HG03108 (cell line): ENCODE measurements at regions not wholly inside any gene's neighbourhood (a gene's known extent, or its start where the extent isn't known, plus 50 kb on each side); places are given as distances from the start of the nearest gene placed in this dataset.

Experiments
- ATAC-seq: cut with Tn5 transposase; IDR thresholded peaks from one replicate; pipeline ENCODE4 v1.9.1; 2021; ENCODE audit warnings: moderate library complexity; ENCODE audit not compliant: unreplicated experiment

DNA sequence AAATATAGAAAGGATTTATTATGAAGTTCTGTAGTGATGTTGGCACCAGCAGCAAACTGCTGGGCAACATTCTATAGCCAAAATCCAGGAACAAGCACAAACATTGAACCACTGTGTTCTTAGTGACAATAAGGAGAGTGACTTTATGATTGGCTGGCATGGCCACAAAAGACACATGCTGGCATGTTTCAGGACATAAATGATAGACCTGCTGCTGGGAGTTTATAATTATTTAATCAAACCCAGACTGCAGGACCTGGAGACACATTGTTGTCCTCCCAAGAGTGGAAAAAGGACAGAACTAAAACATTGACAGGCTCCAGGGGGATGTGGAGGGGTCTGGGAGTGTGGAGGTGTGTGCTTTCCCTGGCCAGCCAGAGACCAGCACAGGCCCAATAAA lies 255.3 kb upstream of the LRTM1 start:
- ATAC-seq: no peak

GRCh38 chr3:55180936-55181535 lies 253.2 kb upstream of the LRTM1 start:
- no peak for ATAC-seq

DNA sequence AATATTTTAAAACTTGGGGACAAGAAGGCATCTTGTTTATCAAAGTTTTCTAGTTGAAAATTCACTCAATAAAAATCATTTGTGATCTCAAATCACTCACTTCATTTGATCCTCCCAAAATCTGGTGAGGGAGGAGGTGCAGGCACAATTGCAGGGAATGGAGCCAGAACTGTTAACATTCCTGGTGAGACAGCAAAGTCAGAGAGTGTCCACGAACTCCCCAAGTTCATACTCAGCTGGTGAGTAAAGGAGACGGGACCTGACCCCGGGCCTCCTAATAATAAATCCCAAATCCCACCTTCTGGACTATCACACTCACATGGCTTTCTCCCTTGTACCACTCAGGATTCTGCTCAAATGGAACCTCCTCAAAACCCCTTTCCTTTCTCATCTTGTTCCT lies 252.3 kb upstream of the LRTM1 start:
- no peak for ATAC-seq

DNA sequence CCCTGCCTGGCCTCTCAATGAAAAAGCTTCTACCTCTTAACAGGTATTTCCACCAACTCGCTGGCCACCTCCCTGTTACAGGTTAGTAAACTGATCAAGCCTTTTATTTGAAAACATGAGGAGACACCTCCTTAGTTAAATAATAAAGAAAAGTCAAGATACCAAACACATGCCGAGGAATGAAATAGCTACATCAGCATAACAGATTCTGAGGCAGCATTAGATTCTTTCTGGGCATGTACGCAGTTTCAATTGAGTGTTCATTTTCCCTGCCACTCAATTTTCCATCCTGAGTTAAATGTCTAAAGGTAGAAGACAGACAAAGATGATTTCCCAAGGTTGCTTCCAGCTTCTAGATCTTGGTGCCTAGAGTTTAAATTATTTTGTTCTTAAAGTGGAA lies 250.5 kb upstream of the LRTM1 start:
- no peak for ATAC-seq

- ATAC-seq: no peak
Observed at GRCh38 chr3:55177749-55178148, 249.9 kb upstream of the LRTM1 start.

DNA sequence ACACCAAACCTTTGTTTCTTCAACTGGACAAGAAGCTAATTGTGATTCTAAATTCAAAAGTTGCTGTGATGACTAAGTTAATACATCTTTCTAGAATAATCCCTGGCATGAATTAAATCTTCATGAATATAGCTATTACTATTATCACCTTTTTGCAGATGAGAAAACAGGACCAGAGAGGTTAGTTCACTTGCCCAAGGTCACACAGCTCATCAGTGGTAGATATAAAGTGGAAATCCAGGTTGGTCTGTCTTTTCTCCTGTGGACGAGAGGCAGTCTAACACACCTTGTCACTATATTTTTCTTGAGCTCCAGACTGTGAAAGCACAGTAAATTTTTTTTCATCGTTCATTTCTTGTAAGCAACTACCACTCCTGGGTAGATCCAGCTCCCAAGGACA lies 247.6 kb upstream of the LRTM1 start:
- no peak for ATAC-seq

GRCh38 chr3:55174747-55175146 lies 246.9 kb upstream of the LRTM1 start:
- no peak for ATAC-seq

DNA sequence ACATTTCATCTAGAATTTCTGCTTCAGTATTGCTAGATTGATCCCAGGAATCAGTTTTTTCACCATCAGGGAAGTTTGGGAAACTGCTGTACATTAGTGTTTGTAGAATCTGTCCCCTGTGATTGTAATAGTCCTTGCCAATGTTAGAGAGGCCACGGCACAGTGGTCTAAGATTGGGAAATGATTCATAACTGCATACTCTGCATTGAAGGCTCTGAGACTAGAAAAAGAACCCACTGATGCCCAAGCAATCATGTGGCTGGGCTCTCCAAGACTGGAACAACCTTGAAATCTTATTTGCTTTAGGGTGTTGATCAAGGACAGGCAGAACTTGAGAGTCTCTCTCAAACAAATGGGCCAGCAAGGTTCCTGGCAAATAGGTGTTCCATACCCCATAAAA lies 245.6 kb upstream of the LRTM1 start:
- no peak for ATAC-seq

GRCh38 chr3:55172913-55173312 lies 245.1 kb upstream of the LRTM1 start:
- no peak for ATAC-seq

- no peak for ATAC-seq
Observed at GRCh38 chr3:55170444-55170843, 242.6 kb upstream of the LRTM1 start.

DNA sequence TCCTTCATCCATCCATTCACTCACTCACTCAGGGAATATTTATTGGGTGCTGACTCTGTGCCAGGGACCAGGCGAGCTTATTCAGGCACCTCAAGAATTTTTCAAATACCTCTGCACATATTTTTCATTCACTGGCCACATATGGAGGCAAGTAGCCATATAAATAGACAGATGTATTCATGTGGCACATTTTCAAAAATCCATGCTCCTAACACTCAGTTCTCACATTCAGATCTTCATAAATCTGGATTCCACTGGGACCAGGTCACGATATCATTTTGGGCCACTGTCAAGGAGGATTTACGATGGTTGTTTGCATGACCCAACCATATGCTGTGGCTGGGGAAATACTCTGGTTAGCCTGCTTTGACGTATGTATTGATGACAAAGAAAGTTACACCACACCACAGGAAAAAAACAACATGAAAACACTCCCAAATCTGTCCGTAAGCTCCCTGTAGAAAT lies 241.8 kb upstream of the LRTM1 start:
- no peak for ATAC-seq

GRCh38 chr3:55169161-55169560 lies 241.3 kb upstream of the LRTM1 start:
- ATAC-seq: no peak

DNA sequence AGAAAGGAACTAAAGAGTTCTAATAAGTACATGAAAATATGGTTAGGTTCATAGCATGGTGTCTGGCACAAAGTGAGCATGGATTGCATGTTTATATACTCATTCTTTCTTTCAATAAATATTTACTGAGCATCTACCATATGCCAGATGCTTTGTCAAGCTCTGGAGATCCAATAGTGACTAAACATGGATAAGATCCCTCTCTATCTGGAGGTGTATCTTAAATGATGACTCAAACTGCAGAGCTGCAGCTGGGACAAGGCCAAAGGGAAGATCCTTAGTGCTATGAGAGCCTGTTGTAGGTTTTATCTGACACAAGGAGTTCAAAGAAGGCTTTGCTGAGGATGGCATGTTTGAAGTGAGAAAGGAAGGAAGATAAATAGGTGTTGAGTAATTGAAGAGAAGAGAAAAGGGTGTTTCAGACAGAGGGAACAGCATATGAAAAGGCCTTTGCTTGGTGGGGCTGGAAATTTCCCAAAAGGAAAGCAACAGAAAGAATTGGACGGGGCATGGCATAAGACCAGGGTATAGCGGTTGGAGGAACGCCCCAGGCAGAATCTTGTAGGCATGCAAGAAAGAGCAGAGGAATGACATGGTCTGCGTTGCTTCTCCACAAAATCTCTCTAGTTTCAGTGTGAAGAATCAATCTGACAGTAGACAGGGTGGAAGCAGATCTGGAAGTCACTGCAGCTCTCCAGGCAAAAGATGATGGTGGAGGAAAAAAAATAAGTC lies 239.9 kb upstream of the LRTM1 start:
- ATAC-seq: no peak

GRCh38 chr3:55166576-55167555 lies 239.0 kb upstream of the LRTM1 start:
- no peak for ATAC-seq

- no peak for ATAC-seq
Observed at GRCh38 chr3:55165704-55166405, 238.0 kb upstream of the LRTM1 start.

DNA sequence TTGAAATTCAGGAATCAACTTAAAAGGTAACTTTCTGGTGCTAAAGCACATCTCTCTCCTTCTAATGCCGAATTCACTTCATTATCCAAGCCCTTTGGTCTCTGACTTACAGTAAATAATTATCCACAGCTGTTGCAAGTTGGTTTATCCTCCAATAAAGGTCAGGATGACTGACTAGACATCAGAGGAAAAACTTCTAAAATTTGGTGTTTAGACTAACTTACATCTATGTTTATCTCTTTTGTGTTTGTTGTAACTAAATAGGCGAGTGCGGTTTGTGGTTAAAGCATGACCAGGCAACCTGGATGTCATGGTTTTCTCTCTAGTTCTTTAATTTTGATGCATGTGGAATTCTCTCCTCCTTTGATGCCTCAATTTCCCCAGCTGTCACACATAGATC lies 237.4 kb upstream of the LRTM1 start:
- ATAC-seq: no peak

GRCh38 chr3:55164876-55165275 lies 237.0 kb upstream of the LRTM1 start:
- ATAC-seq: no peak

- ATAC-seq: no peak
Observed at GRCh38 chr3:55164191-55164590, 236.3 kb upstream of the LRTM1 start.

DNA sequence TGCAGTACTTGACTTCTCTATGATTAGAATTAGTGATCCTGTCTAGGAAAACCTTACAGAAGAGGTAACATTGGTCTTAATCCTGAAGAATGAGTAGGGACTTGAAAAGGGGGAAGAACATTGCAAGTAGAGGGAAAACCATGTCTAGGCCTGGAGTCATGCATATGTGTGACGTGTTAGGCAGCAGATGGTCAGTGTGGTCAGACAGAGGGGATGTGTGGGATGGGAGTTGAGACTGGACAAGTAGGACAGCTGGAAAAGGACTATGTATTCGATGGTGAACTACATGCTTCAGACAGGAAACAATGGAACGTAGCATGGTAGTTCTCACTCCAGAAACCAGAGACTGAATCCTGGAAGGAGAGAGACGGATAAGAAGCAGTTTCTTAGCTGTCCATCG lies 235.6 kb upstream of the LRTM1 start:
- ATAC-seq: no peak

DNA sequence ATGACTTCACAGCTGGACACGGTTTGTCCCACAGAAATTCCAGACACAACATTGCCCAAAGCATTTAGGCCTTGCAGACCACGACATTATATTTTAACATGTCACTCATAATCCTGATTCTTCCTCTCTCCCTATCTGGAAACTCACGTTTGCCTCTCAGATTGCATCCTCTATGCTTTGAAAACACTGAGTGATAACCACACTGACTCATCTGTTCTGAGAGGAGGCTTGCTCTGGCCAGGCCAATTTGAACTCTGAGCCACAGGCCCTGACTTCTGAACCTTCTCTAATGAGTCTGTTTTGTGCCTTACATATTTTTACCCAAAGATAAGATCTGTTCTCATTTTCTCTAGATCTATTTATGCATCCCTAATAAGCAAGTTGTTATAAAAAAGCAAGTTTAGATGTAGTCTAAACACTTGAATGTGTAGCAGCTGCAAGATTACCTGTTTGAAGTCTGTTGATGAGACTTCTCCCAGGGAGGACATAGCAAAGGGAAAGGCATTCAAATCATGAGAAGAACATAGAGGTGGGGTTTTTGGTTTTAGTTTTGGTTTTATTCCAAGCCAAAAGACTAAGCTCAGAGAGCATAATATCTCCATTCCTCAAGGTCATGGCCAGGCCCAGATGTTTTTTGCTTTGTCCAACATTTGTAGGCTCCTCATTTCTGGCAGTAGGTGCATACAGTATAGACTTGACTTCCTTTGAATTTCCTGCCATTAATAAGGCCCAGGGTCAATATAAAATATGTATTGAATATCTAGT lies 234.4 kb upstream of the LRTM1 start:
- no peak for ATAC-seq
